Endothelial cell of umbilical vein (primary cell): ENCODE measurements at regions not wholly inside any gene's neighbourhood (a gene's known extent, or its start where the extent isn't known, plus 50 kb on each side); places are given as distances from the start of the nearest gene placed in this dataset.

ENCODE experiments used
- GATA2 ChIP-seq: IDR thresholded peaks from 2 replicates; pipeline ENCODE4 v1.7.0; 2011; ENCODE audit warnings: low read depth, mild to moderate bottlenecking, moderate library complexity, mixed read lengths, low read length; ENCODE audit not compliant: insufficient read length, insufficient read depth
- MYC ChIP-seq: IDR thresholded peaks from one replicate; pipeline ENCODE4 v1.6.1; 2011; ENCODE audit warnings: mild to moderate bottlenecking, low read depth, low read length
- POLR2A ChIP-seq: IDR thresholded peaks from 2 replicates; pipeline ENCODE4 v1.6.1; 2012; ENCODE audit warnings: low read depth, mild to moderate bottlenecking, control low read depth, low read length
- TF ChIP-seq, protein P1 (sequence below), 2 donors: IDR thresholded peaks; 1 replicate in 1 of 2; 2 replicates in 1 of 2; pipeline ENCODE4 v1.5.1; 2011; ENCODE audit warnings: low read length in 2 of 2, mild to moderate bottlenecking in 2 of 2, moderate library complexity in 2 of 2, control low read depth in 1 of 2, inconsistent platforms in 1 of 2, low read depth in 1 of 2; ENCODE audit not compliant: insufficient read depth in 1 of 2; ENCODE audit errors: extremely low read depth in 1 of 2
- TF ChIP-seq, protein P2 (sequence below): IDR thresholded peaks from 2 replicates; pipeline ENCODE4 v1.6.1; 2011; ENCODE audit not compliant: insufficient read depth, insufficient read length

DNA sequence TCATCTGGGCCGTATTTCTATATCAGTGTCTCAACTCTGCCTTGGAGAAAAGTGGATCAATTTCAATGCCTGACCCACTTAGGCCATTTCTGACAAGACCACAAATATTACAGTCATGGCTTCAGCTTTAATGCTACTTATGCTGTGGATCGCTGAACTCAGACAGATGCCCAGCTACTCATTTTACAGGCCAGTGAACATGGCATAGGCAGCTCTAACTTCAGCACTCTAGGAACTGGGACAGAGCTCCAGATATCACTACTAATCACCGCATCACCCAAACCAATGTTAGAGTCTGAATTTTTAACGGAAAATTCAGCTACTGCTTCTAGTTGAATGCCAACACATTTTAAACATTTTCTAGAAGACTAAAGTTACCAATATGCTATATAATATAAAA is 809.6 kb upstream of the FRG1 start:
- TF ChIP-seq POLR2A (no peak), MYC (no peak), GATA2 (no peak)
- TF ChIP-seq, protein P1, sequence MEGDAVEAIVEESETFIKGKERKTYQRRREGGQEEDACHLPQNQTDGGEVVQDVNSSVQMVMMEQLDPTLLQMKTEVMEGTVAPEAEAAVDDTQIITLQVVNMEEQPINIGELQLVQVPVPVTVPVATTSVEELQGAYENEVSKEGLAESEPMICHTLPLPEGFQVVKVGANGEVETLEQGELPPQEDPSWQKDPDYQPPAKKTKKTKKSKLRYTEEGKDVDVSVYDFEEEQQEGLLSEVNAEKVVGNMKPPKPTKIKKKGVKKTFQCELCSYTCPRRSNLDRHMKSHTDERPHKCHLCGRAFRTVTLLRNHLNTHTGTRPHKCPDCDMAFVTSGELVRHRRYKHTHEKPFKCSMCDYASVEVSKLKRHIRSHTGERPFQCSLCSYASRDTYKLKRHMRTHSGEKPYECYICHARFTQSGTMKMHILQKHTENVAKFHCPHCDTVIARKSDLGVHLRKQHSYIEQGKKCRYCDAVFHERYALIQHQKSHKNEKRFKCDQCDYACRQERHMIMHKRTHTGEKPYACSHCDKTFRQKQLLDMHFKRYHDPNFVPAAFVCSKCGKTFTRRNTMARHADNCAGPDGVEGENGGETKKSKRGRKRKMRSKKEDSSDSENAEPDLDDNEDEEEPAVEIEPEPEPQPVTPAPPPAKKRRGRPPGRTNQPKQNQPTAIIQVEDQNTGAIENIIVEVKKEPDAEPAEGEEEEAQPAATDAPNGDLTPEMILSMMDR (IDR thresholded peaks at IDR 0.05; ENCODE audit: extremely low read depth in 1 of 2, insufficient read depth in 1 of 2, low read depth in 1 of 2, low read length in 2 of 2): no peak
- TF ChIP-seq, protein P2, sequence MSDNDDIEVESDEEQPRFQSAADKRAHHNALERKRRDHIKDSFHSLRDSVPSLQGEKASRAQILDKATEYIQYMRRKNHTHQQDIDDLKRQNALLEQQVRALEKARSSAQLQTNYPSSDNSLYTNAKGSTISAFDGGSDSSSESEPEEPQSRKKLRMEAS: no peak
